Skeletal muscle tissue (tissue), 3 donors: ENCODE measurements at regions not wholly inside any gene's neighbourhood (a gene's known extent, or its start where the extent isn't known, plus 50 kb on each side); places are given as distances from the start of the nearest gene placed in this dataset.

Experiments used
- H3K27ac ChIP-seq: one replicate; pipeline ENCODE4 v1.7.0; 2013; ENCODE audit warnings: mild to moderate bottlenecking, low read depth, low read length, inconsistent platforms
- H3K27me3 ChIP-seq, 3 donors: one replicate each; pipeline ENCODE4 v1.7.0; 2013; ENCODE audit warnings: low read length in 3 of 3; ENCODE audit not compliant: control insufficient read depth in 3 of 3, insufficient read depth in 3 of 3
- H3K36me3 ChIP-seq, 3 donors: one replicate each; pipeline ENCODE4 v1.7.0; 2013; ENCODE audit warnings: low read length in 3 of 3; ENCODE audit not compliant: control insufficient read depth in 3 of 3, insufficient read depth in 3 of 3
- H3K4me1 ChIP-seq, 3 donors: one replicate each; pipeline ENCODE4 v1.7.0; 2013; ENCODE audit warnings: low read length in 3 of 3, mild to moderate bottlenecking in 3 of 3; ENCODE audit not compliant: control insufficient read depth in 3 of 3, insufficient read depth in 3 of 3
- H3K4me3 ChIP-seq, 3 donors: one replicate each; pipeline ENCODE4 v1.7.0; 2013; ENCODE audit warnings: low read length in 3 of 3
- H3K9ac ChIP-seq, 3 donors: one replicate each; pipeline ENCODE4 v1.7.0; 2013; ENCODE audit warnings: low read length in 3 of 3, mild to moderate bottlenecking in 3 of 3, moderate library complexity in 2 of 3, low read depth in 1 of 3
- H3K9me3 ChIP-seq, 3 donors: one replicate each; pipeline ENCODE4 v1.7.0; 2013; ENCODE audit warnings: low read length in 3 of 3; ENCODE audit not compliant: control insufficient read depth in 3 of 3
- donor health status: Osteomylitis.

DNA sequence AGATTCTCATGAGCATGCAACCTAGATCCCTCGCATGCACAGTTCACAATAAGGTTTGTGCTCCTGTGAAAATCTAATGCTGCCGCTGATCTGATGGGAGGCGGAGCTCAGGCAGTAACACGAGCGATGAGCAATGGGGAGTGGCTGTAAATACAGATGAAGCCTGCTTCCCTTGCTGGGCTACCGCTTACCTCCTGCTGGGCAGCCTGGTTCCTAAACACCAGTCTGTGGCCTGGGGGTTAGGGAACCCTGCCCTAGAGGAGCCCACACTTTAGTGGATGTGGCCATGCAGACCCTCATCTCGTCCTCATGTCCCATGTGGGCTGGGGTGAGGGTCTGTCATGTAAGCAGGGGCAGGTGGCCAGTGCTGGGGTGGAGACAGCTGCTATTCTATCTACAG lies 417.6 kb downstream of the GLRX3 start:
- H3K9me3 ChIP-seq: peaks cover 0 to 2% (median 0%) of the 10 kb centered on the region in 3 donors
- H3K36me3 ChIP-seq: no peaks in the 10 kb centered on the region
- H3K4me3 ChIP-seq: no peak overlapping the region
- H3K27me3 ChIP-seq: peaks cover 0 to 50% (median 0%) of the 10 kb centered on the region in 3 donors
- no peaks in the 10 kb centered on the region for H3K4me1 ChIP-seq
- no peak overlapping the region for H3K27ac ChIP-seq
- H3K9ac ChIP-seq: no peak overlapping the region

DNA sequence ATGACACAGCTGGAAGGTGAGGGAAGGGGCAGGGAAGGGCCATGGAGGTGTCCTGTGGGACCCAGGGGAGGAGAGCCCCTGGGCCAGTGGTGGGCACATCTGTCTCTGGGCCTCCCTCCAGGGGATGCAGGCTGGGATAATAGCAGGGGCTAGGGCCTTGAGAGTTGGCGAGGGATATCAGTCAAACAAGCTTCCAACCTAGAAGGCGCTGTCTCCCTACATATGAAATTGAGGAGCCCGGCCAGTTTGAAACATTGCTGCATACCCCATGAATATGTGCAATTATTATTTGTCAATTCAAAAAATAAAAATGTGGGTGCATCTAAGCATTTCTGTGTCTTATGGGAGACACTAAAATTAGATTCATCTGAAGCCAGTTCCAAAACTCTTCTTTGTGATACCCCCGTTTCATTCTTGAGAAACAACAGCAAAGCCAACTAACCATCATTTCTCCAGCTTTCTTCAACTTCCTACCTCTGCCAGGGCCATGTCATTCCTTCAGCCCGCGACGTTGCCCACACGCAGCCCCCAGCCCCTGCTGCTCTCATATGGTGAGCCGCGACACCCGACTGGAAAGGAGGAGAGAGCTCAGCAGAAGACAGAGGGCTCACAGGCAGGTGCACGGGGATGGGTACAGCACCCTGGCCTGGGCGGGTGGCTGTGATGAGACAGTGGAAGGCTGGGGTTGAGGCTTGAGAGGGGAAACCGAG lies 418.7 kb downstream of the GLRX3 start:
- H3K36me3 ChIP-seq: no peaks in the 10 kb centered on the region
- H3K27me3 ChIP-seq: peaks cover 0 to 50% (median 0%) of the 10 kb centered on the region in 3 donors
- H3K9ac ChIP-seq: no peak overlapping the region
- H3K27ac ChIP-seq: no peak overlapping the region
- H3K4me1 ChIP-seq: no peaks in the 10 kb centered on the region
- no peak overlapping the region for H3K4me3 ChIP-seq
- H3K9me3 ChIP-seq: peaks cover 0 to 2% (median 0%) of the 10 kb centered on the region in 3 donors

DNA sequence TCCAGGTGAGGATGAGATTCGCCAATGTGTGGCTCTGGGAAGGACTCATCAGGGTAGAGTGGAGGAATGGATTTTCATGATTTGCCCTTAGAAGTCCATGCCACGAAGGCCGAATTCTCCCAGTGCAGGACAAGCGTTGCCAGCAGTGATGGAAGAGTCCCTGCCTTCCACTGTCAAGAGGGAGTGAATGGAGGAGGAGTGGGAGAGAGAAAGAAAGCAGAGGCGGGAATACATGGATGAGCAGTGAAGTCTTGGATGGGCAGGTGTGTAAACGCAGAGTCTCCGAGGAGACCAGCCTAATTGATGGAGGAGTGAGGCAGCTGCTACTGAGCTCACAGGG lies 419.2 kb downstream of the GLRX3 start:
- Histone ChIP-seq H3K9ac (no peak overlapping the region), H3K27me3 (peaks cover 0 to 50% (median 0%) of the 10 kb centered on the region in 3 donors), H3K9me3 (peaks cover 0 to 2% (median 0%) of the 10 kb centered on the region in 3 donors), H3K27ac (no peak overlapping the region), H3K36me3 (no peaks in the 10 kb centered on the region), H3K4me1 (no peaks in the 10 kb centered on the region), H3K4me3 (no peak overlapping the region)

DNA sequence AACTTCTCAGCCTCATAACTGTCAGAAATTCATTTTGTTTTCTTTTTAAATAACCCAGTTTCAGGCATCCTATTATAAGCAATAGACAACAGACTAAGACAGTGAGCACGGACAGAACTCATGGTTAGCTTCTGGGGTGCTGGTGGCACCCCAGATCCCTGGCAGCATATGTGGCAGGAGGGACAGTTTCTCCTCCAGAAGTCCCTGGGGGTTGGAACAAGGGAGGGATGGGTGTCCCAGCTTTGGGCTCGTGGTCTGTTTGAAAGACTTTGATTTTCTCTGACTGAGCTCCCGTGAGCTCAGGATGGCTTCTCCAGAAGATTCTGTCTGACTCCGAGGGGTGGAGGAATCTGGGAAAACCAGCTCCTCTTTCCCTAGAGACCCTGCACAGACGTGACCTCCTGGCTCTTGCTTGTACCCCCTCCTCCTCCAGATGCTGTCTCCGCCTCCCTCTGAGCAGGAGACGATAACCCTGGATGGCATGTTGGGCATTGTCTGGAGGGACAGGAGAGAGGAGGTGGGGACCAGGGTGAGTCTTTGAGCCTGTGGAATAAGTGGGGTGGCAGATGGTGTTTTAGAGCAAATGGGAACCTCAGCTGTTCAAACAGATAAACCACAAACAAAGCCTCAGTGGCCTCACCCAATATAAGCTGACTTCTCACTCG lies 421.1 kb downstream of the GLRX3 start:
- no peaks in the 10 kb centered on the region for H3K36me3 ChIP-seq
- H3K4me1 ChIP-seq: no peaks in the 10 kb centered on the region
- no peak overlapping the region for H3K9ac ChIP-seq
- peaks cover 0 to 45% (median 0%) of the 10 kb centered on the region in 3 donors for H3K27me3 ChIP-seq
- peaks cover 0 to 2% (median 0%) of the 10 kb centered on the region in 3 donors for H3K9me3 ChIP-seq
- H3K4me3 ChIP-seq: no peak overlapping the region
- H3K27ac ChIP-seq: no peak overlapping the region

DNA sequence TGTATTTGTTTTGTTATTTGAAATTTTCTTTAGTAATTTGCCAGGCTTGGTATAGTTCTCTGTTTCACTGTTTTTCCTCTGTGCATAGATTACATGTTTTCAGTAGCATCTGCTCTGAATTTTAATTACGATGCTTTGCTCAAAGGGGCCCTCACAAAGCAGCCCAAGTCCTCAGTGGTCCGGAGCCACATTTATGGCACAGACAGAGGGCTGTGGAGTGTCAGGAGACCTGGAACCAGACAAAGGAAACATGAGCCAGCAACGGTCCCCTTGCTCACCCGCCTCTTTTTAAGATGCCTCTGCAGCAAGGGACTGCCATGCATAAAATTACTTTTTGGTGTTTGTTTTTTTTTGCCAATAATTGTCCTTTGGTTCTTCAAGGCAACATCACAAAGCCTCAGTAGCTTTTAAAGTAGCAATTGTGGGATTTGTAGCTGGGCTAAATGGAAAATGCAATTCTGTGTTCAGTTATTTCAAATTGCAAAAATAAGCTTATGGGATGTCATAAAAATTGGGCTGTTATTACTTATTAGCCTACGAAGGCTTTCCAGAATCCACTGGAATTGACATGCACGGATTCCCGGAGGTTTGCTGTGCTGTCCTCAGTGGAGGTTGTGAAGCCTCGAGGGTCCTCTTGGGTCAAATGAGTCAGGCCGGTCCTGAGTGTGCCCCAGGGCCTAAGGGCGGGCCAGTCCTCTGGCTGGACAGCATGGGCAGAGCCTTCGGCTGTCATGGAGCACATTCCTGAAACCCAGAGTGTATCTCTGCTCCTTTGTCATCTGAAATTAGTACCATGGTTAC lies 422.8 kb downstream of the GLRX3 start:
- Histone ChIP-seq H3K4me1 (no peaks in the 10 kb centered on the region), H3K36me3 (no peaks in the 10 kb centered on the region), H3K4me3 (no peak overlapping the region), H3K9me3 (peaks cover 0 to 2% (median 0%) of the 10 kb centered on the region in 3 donors), H3K27me3 (peaks cover 0 to 32% (median 0%) of the 10 kb centered on the region in 3 donors), H3K27ac (no peak overlapping the region), H3K9ac (no peak overlapping the region)

DNA sequence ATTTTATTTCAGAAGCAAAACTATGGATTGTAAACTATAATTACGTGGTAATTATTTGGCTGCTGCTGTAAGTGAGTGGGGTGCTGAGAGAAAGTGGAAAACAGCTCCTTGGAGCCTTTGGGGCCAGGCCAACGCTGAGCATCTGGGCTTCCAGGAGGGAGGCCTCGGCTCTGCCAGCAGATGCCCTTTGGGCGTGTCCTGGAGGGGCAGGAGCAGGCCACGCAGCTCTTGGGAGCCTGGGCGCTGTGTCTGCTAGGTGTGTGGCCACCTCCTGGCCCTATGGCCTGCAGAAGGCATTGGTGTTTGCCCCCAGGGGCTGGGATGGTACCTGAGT lies 423.3 kb downstream of the GLRX3 start:
- no peaks in the 10 kb centered on the region for H3K36me3 ChIP-seq
- H3K4me3 ChIP-seq: no peak overlapping the region
- no peak overlapping the region for H3K27ac ChIP-seq
- no peak overlapping the region for H3K9ac ChIP-seq
- H3K27me3 ChIP-seq: peaks cover 0 to 30% (median 0%) of the 10 kb centered on the region in 3 donors
- peaks cover 0 to 2% (median 0%) of the 10 kb centered on the region in 3 donors for H3K9me3 ChIP-seq
- H3K4me1 ChIP-seq: no peaks in the 10 kb centered on the region

DNA sequence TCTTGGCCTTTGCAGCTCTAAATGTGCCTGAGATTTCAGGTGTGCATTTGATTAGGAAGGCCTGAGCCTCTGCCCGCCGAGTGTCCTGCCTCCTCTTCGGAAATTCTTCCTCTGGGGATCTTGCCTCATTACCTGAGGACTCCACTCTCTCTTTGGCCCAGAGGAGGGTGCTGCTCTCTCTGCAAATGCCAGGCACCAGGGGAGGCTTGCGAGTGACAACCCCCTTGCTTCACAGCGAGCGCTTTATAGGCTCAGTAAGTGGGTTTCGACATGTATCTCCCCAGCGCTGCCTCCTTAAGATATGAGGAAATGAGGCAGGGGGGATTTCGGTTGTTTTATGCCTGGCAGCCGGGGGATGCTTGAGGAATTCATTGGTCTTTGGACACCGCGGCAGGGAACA lies 423.9 kb downstream of the GLRX3 start:
- H3K4me1 ChIP-seq: no peaks in the 10 kb centered on the region
- no peak overlapping the region for H3K4me3 ChIP-seq
- H3K27ac ChIP-seq: no peak overlapping the region
- peaks cover 0 to 34% (median 0%) of the 10 kb centered on the region in 3 donors for H3K27me3 ChIP-seq
- no peak overlapping the region for H3K9ac ChIP-seq
- H3K9me3 ChIP-seq: peaks cover 0 to 2% (median 0%) of the 10 kb centered on the region in 3 donors
- no peaks in the 10 kb centered on the region for H3K36me3 ChIP-seq

DNA sequence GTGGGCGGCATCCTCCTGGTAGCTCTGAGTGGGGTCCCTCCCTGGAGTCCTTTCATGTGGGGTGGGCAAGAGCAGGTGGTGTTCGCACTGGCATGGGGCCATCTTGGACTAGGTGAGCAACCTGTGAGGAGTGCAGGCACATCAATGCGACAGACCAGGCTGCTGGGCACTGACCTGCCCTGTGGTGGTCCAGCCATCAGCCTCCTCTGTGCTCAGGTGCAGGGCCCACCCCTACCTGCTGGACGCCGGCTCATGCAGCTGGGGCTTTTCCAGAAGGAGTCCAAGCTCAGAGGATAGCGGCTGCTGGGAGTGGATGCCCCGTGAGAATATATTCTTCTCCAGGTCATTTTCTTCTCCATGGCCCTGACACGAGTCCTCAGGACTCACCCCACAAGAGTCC lies 424.4 kb downstream of the GLRX3 start:
- Histone ChIP-seq H3K36me3 (no peaks in the 10 kb centered on the region), H3K9me3 (peaks cover 0 to 2% (median 0%) of the 10 kb centered on the region in 3 donors), H3K27me3 (peaks cover 0 to 38% (median 0%) of the 10 kb centered on the region in 3 donors), H3K27ac (no peak overlapping the region), H3K9ac (no peak overlapping the region), H3K4me1 (no peaks in the 10 kb centered on the region), H3K4me3 (no peak overlapping the region)

DNA sequence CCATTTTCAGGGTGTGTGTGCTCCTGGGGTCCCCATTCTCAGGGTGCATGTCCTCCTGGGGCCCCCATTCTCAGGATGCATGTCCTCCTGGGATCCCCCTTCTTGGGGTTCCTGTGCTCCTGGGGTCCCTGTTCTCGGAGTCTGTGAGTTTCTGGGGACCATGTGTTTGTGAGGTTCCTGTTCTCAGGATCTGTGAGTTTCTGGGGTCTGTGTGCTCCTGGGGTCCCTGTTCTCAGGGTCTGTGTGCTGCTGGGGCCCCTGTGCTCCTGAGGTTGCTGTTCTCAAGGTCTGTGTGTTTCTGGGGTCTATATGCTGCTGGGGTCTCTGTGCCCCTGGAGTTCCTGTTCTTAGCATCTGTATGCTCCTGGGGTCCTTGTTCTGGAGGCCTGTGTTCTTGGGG lies 425.5 kb downstream of the GLRX3 start:
- Histone ChIP-seq H3K27me3 (peaks cover 0 to 34% (median 0%) of the 10 kb centered on the region in 3 donors), H3K4me1 (no peaks in the 10 kb centered on the region), H3K4me3 (no peak overlapping the region), H3K36me3 (no peaks in the 10 kb centered on the region), H3K27ac (no peak overlapping the region), H3K9ac (no peak overlapping the region), H3K9me3 (peaks cover 0 to 2% (median 0%) of the 10 kb centered on the region in 3 donors)

DNA sequence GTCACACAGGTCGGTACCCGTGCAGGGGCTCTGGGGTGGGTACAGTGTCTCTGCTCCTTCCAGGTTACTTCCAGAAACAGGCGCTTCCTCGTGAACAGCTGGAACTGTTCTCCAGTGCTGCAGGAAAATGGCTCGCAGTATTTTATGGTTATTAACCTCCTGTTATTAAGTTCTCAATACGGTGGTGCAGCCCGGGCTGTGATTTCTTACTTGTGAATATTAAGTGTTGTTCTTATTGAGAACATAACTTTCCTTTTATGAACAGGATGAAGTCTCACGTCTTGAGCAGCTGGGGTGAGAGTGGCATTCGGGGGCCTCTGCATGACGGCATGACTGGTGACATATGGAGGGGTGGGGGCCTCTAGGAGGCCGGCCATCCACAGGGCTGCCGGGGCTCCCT lies 430.8 kb downstream of the GLRX3 start:
- Histone ChIP-seq H3K9me3 (peaks cover 0 to 3% (median 0%) of the 10 kb centered on the region in 3 donors), H3K27me3 (peaks cover 2 to 30% (median 4%) of the 10 kb centered on the region in 3 donors), H3K36me3 (no peaks in the 10 kb centered on the region), H3K4me3 (no peak overlapping the region), H3K9ac (no peak overlapping the region), H3K4me1 (no peaks in the 10 kb centered on the region), H3K27ac (no peak overlapping the region)
